DMS53 (cell line): ENCODE measurements at regions not wholly inside any gene's neighbourhood (a gene's known extent, or its start where the extent isn't known, plus 50 kb on each side); places are given as distances from the start of the nearest gene placed in this dataset.
"Not testable (repeated sequence)": the region's sequence is repeated elsewhere in the genome, so short reads cannot be mapped to it uniquely, and the experiment has no call there.

ENCODE experiments used
- DNase-seq: peaks from one replicate; lab custom pipeline; 2025; lab: John Stamatoyannopoulos, UW

GRCh38 chr11:123344188-123344587 lies 85.9 kb upstream of the GRAMD1B start:
- DNase-seq: not testable (repeated sequence)

GRCh38 chr11:123338997-123339752 lies 90.9 kb upstream of the GRAMD1B start:
- DNase-seq: no peak

DNA sequence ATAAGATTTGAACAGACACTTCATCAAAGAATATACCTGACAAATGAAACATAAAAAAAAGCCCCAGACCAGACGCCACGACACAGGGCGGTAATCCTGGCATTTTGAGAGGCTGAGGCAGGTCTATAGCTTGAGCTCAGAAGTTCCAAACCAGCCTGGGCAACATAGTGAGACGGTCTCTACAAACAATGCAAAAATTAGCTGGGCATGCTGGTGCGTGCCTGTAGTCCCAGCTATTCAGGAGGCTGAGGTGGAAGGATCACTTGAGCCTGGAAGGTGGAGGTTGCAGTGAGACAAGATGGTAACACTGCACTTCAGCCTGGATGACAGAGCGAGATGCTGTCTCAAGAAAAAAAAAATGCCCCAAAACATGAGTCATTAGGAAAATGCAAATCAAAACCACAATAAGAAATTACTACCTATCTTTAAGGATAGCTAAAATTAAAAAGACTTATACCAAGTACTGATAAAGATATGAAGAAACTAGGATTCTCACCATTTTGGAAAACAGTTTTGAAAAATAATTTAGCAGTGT lies 91.7 kb upstream of the GRAMD1B start:
- DNase-seq: no peak

DNA sequence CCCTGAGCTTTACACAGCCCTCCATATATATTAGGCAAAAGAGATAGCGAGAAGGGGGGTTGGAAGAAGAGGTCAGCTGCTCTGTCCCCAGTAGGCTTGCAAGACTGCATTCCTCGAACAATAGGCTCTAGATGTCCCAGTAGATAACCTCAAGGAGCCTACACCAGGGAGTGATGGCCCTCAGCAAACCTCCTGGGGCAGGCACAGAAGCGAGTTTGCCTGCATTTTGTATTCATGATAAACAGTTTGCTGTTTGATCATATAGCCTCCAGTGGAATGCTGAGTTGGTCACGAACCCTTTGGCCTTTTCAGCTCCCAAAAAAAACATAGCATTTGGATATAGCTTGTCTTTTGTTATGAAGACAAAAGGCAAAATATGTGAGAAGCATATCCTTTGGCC lies 95.1 kb upstream of the GRAMD1B start:
- DNase-seq: no peak

GRCh38 chr11:123332577-123332976 lies 97.5 kb upstream of the GRAMD1B start:
- not testable (repeated sequence) for DNase-seq

DNA sequence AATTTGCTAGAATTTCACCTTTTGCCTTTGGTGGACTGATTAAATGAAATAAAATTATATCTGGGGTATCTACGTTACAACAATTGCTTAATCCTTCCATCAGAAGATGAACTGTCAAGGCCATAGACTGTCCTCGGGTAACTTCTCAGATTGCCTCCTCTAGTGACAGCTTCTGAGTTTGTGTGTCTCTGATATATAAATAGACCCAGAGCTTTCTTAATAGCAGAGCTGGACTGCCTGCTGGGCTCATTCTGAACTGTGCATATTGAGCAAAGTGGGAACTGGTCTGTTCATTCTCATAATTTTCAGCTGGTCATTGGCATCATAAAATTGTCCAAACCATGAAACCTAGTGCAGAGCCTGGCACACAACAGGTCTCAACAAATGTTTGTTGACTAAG lies 99.1 kb upstream of the GRAMD1B start:
- no peak for DNase-seq

GRCh38 chr11:123330471-123330870 lies 99.6 kb upstream of the GRAMD1B start:
- no peak for DNase-seq

DNA sequence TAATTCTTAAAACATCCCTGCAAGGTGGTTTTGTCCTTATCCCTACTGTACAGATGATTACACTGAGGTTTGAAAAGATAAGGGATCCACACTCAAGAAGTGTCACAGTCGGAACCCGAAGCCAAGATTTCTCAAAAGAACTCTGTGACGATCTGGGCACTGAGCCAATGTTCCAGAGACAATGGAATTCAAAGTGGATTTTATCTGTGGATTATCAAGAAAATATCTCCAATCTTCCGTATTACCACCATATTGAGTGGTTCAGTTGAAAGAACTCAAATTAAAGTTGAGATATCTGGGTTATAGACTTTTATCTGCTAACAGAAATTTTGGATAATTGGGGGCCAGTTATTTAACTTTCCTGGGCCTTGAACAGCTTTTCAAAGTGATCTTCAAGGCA lies 100.0 kb upstream of the GRAMD1B start:
- DNase-seq: no peak

- DNase-seq: no peak
Measured at GRCh38 chr11:123328281-123328867, 101.7 kb upstream of the GRAMD1B start.

DNA sequence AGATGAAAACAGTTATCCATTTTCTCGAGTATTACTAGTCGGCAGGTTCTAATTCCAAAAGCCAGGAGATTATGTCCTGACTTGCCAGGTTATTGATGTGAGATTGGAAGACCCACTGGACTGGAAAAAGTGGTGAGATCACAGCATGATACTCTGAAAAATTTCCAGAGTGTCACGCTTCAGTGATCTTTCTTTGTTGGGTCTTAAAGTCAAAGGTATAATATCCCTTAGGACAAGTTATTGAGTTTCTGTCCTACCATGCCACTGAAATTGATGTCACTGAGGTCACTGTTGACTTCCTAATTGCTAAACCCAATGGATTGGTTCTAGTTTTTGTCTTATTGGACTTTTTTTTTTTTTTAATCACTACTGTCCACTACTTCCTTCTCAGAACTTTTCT lies 104.5 kb upstream of the GRAMD1B start:
- DNase-seq: no peak

- DNase-seq: no peak
Measured at GRCh38 chr11:123323568-123323967, 106.5 kb upstream of the GRAMD1B start.

GRCh38 chr11:123321636-123322035 lies 108.4 kb upstream of the GRAMD1B start:
- DNase-seq: no peak

DNA sequence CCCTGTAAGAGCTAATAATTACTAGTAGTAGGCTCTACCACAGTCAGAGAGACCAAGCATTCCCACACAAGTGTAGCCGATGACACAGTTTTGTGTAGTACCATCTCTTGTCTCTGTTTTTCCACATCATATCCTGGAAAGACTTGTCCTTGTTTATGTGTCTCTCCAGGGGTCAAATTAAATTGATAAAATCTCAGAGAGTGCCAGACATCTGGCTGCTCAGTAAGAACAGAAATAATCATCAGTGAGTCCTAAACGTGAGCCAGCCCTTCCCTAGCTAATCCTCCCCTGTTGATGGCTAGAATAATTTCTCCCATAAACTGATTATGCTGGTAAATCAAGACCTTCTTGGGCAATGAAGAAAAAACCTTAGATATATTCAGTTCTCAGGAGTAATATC lies 111.4 kb upstream of the GRAMD1B start:
- no peak for DNase-seq

DNA sequence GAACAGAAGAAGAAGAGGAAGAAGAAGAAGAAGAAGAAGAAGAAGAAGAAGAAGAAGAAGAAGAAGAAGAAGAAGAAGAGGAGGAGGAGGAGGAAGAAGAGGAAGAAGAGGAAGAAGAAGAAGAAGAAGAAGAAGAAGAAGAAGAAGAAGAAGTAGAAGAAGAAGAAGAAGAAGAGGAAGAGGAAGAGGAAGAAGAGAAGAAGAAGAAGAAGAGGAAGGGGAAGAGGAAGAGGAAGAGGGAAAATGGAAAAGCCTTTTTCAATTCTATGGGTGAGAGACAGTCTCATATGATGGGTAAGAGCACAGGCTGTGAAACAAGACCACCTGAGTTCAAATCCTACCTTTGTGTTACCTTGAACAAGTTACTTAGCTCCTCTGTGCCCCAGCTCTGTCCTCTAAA lies 111.9 kb upstream of the GRAMD1B start:
- not testable (repeated sequence) for DNase-seq

- no peak for DNase-seq
Measured at GRCh38 chr11:123316003-123316402, 114.1 kb upstream of the GRAMD1B start.

GRCh38 chr11:123314972-123315371 lies 115.1 kb upstream of the GRAMD1B start:
- DNase-seq: no peak

DNA sequence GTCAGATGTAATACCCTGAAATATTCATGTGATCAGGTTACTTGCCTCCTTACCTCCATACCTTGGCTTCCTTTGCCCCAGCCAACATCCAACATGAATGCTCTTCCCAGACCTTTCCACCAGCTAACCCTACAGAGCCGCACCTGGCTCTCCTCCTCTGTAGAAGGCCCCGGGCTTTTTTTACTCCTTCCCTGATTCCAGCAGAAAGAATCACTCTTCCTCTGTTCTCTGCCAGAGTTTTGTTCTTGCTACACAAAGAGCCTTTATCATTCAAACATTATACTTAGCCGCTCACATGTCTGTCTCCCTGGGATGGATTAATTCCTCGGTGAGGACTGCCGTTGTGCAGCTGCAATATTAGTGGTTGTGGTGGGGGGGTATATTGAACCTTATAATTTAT lies 116.8 kb upstream of the GRAMD1B start:
- DNase-seq: no peak

- DNase-seq: no peak
Measured at GRCh38 chr11:123308077-123308476, 113.0 kb upstream of the CLMP start.

DNA sequence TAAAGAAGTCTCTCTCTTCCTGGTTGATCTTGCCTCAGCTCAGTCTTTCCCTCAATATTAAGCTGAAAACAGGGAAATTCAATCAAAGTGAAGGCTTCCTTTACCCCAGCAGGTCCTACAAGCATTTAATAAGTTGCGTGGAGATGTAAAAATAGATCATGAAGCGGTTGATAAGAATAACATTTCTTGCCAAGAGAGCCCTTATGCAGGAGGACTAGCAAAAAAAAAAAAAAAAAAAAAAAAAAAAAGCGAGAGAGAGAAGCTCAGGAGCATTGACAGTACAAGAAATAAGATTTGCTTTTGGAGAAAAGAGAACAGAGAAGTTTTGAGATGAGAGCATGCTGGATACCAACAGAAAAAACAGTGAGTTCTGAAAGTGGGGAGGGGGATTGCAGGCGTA lies 112.2 kb upstream of the CLMP start:
- DNase-seq: no peak

DNA sequence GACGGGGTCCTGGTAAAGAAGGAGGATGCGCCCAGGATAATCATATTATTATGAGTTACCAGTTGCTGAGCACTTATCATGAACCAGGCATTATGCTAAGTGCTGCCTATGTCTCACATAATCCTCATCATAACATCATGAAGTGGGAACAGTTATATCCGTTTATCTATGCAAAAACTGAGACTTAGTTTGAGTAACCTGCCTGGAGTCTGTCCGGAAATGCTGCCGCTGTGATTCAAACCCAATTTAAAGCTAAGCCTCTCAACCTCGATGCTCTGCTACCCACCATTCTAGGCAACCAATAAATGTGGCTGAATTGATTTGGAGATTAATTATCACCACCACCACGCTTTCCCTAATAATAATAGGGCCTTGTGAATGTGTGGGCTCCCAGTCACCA lies 111.5 kb upstream of the CLMP start:
- DNase-seq: no peak

GRCh38 chr11:123305601-123306375 lies 110.7 kb upstream of the CLMP start:
- DNase-seq: no peak

DNA sequence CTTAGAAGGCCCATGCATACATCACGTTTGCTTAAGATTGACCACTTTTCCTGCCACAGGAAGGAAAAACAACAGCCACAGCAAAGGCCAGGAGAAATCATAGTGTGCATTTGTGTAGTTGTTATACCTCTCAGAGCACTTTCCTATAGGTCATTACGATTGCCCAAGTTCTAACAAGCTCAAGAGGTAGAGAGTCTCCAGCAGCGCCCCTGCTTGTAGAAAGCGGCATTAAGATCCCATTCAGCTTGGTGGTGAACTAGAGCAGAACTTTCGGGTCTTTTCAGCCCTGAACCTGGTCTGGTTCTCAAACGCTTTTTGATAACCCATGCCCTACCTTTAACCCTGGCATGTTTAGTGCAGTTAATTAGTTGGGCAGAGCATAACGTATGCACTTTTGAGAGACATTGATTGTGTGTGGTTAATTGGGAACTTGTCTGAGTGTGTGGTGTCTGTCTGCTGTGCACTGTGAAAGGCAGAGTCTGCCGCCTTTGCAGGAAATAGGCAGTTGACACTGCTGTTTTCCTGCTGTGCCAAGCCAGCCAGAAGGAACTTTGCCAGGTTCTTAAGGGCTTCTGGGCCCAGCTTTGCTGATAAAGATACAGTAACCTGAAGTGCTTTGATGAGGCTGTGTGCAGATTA lies 109.9 kb upstream of the CLMP start:
- DNase-seq: no peak
